ENCODE measurements at regions not wholly inside any gene's neighbourhood (a gene's known extent, or its start where the extent isn't known, plus 50 kb on each side); places are given as distances from the start of the nearest gene placed in this dataset.

DNA sequence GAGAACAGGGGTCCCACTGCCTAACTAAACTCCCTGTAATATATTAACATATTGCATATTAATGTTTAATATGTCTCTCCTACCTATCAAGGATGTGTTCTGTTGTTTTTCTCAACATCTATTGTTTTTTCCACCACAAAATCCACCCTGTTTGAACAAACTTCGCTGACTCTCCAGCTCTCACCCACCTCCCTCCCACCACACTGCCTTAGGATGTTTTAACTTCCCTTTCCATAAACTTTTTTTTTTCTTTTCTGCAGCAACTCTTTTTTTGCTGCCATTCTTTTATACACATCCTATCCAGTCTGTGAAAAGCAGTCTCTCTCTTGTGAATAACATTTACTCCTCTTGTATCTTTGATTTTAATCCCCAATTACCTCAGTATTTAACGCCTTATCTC lies 226.1 kb downstream of the PCDH7 start:
- Mint-ChIP-seq H3K27ac (no peak overlapping the region), H3K27me3 (ENCODE audit: insufficient read depth) (no peaks in the 10 kb centered on the region), H3K4me3 (no peak overlapping the region), H3K36me3 (ENCODE audit: low read depth) (no peaks in the 10 kb centered on the region), H3K9me3 (peaks cover 19% of the 10 kb centered on the region), H3K4me1 (ENCODE audit: low read depth) (no peaks in the 10 kb centered on the region)
- TF ChIP-seq, protein P1, sequence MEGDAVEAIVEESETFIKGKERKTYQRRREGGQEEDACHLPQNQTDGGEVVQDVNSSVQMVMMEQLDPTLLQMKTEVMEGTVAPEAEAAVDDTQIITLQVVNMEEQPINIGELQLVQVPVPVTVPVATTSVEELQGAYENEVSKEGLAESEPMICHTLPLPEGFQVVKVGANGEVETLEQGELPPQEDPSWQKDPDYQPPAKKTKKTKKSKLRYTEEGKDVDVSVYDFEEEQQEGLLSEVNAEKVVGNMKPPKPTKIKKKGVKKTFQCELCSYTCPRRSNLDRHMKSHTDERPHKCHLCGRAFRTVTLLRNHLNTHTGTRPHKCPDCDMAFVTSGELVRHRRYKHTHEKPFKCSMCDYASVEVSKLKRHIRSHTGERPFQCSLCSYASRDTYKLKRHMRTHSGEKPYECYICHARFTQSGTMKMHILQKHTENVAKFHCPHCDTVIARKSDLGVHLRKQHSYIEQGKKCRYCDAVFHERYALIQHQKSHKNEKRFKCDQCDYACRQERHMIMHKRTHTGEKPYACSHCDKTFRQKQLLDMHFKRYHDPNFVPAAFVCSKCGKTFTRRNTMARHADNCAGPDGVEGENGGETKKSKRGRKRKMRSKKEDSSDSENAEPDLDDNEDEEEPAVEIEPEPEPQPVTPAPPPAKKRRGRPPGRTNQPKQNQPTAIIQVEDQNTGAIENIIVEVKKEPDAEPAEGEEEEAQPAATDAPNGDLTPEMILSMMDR (IDR thresholded peaks at IDR 0.05), result no peak
- no peak for DNase-seq

DNA sequence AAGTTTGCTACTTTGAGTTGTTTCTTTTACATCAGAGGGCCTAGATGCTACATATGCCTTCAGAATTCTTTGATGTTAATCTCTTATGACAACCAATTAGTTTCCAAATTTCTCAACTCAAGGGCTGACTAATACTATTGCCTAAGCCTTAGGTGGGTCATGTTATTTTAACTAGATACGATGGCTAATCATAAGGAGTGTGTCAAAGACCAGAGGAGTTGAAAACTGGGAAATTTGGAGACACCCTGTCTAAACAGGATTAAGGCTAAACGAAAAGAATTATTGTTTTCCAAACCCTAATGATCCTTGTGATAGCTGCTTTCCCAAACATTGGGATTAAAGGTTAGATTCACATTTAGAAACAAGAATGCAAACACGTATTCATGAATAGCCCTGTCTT lies 228.5 kb downstream of the PCDH7 start:
- no peak for DNase-seq
- peaks cover 24% of the 10 kb centered on the region for H3K9me3 Mint-ChIP-seq
- no peak overlapping the region for H3K4me3 Mint-ChIP-seq
- no peaks in the 10 kb centered on the region for H3K36me3 Mint-ChIP-seq (ENCODE audit: low read depth)
- no peak overlapping the region for H3K27ac Mint-ChIP-seq
- no peaks in the 10 kb centered on the region for H3K27me3 Mint-ChIP-seq (ENCODE audit: insufficient read depth)
- TF ChIP-seq, protein P1 (IDR thresholded peaks at IDR 0.05), result no peak
- H3K4me1 Mint-ChIP-seq (ENCODE audit: low read depth), result no peaks in the 10 kb centered on the region

DNA sequence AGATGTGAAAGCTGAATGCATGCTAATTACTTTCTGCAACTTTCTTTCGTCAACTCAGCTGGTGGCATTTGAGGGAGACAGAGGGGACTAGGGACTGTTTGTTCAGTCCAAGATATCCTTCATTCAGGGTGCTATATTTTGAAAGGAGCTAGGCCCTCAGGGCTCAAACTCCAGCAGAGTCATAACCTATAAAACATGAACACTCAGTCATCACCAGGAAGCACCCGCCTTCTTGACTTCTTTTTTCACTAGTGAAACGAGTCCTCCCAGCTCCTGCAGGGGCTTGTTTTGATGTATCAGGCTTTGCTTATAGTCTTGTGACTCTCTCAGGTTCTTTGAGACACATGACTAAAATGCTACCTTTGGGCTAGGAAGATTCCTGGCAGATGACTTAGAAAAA lies 230.6 kb downstream of the PCDH7 start:
- Mint-ChIP-seq H3K9me3 (peaks cover 26% of the 10 kb centered on the region), H3K4me3 (no peak overlapping the region), H3K27ac (no peak overlapping the region), H3K36me3 (ENCODE audit: low read depth) (no peaks in the 10 kb centered on the region), H3K27me3 (ENCODE audit: insufficient read depth) (no peaks in the 10 kb centered on the region), H3K4me1 (ENCODE audit: low read depth) (no peaks in the 10 kb centered on the region)
- TF ChIP-seq, protein P1 (IDR thresholded peaks at IDR 0.05), result no peak
- no peak for DNase-seq

DNA sequence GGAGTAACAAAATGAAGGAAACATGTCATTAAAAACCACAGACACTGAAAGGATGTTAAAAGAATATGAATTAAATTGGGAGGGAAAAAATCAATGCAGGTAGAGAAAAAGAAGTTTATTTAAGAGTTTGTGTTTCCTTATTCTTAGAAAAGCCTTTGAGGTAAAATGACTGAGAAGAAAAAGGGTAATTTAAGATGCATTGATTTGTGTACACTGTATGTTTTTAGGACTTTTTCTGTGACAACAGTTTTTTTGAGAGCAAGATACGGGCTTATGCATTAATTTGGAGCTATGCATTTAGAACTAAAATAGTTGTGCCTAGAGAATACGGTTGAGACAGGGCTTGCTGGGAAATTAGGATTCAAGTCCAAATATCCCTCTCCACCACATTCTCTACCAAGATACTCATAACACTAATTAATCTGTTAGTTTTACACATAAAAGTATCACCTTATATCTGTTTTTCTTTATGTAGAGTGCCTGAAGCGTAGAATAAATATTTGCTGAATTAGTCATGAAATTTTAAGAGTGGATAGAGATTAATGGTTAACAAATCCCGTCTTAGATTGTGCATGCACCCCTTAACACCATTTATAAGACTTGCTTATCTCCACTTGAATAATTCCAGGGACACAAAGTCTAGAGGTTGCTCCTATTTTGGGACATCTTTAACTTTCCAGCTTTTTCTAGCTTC lies 232.5 kb downstream of the PCDH7 start:
- TF ChIP-seq, protein P1 (IDR thresholded peaks at IDR 0.05), result no peak
- peaks cover 17% of the 10 kb centered on the region for H3K9me3 Mint-ChIP-seq
- DNase-seq, result no peak
- no peaks in the 10 kb centered on the region for H3K4me1 Mint-ChIP-seq (ENCODE audit: low read depth)
- no peaks in the 10 kb centered on the region for H3K27me3 Mint-ChIP-seq (ENCODE audit: insufficient read depth)
- H3K36me3 Mint-ChIP-seq (ENCODE audit: low read depth), result no peaks in the 10 kb centered on the region
- H3K27ac Mint-ChIP-seq, result no peak overlapping the region
- H3K4me3 Mint-ChIP-seq, result no peak overlapping the region

- H3K9me3 Mint-ChIP-seq, result peaks cover 17% of the 10 kb centered on the region
Observed at GRCh38 chr4:30953799-30954198, 233.6 kb downstream of the PCDH7 start.

More at GRCh38 chr4:30953799-30954198, 233.6 kb downstream of the PCDH7 start:
- Mint-ChIP-seq H3K27me3 (ENCODE audit: insufficient read depth) (no peaks in the 10 kb centered on the region), H3K27ac (no peak overlapping the region), H3K4me3 (no peak overlapping the region), H3K4me1 (ENCODE audit: low read depth) (no peaks in the 10 kb centered on the region), H3K36me3 (ENCODE audit: low read depth) (no peaks in the 10 kb centered on the region)
- TF ChIP-seq, protein P1 (IDR thresholded peaks at IDR 0.05), result no peak
- DNase-seq, result no peak

Measured in HFFc6 (cell line).